ENCODE measurements at regions not wholly inside any gene's neighbourhood (a gene's known extent, or its start where the extent isn't known, plus 50 kb on each side); places are given as distances from the start of the nearest gene placed in this dataset.

GRCh38 chr5:123743990-123744583 lies 232.1 kb downstream of the CSNK1G3 start:
- intact Hi-C loops (cut with DNase I; ENCODE audit: low total_unique reads), result no loop called here
- no peaks in the 10 kb centered on the region for H3K27me3 ChIP-seq
- H3K9me3 ChIP-seq, result no peaks in the 10 kb centered on the region
- H3K36me3 ChIP-seq, result no peaks in the 10 kb centered on the region
- DNase-seq, result no peak
- H3K4me3 ChIP-seq, result no peak overlapping the region
- 93 to 100% (median 96%) methylated on average over 1 of the region's 1 CpG for WGBS, 5 donors
- H3K27ac ChIP-seq, result no peak overlapping the region
- H3K4me1 ChIP-seq, result no peaks in the 10 kb centered on the region
- TF ChIP-seq CTCF (IDR thresholded peaks at IDR 0.05) (no peak), EP300 (IDR thresholded peaks at IDR 0.05) (no peak), POLR2A (IDR thresholded peaks at IDR 0.05) (no peak), POLR2AphosphoS5 (IDR thresholded peaks at IDR 0.05) (no peak)

GRCh38 chr5:123735384-123735783 lies 223.4 kb downstream of the CSNK1G3 start:
- intact Hi-C loops (cut with DNase I; ENCODE audit: low total_unique reads), result no loop called here
- DNase-seq, result no peak
- H3K36me3 ChIP-seq, result no peaks in the 10 kb centered on the region
- WGBS, 5 donors, result 64 to 77% (median 75%) methylated on average over 1 of the region's 1 CpG
- peaks cover 0 to 20% (median 13%) of the 10 kb centered on the region in 4 donors for H3K9me3 ChIP-seq
- TF ChIP-seq POLR2AphosphoS5 (IDR thresholded peaks at IDR 0.05), result no peak
- no peak for TF ChIP-seq POLR2A (IDR thresholded peaks at IDR 0.05)
- no peak for TF ChIP-seq CTCF (IDR thresholded peaks at IDR 0.05)
- TF ChIP-seq EP300 (IDR thresholded peaks at IDR 0.05), result no peak
- no peaks in the 10 kb centered on the region for H3K4me1 ChIP-seq
- no peak overlapping the region for H3K27ac ChIP-seq
- H3K4me3 ChIP-seq, result no peak overlapping the region
- no peaks in the 10 kb centered on the region for H3K27me3 ChIP-seq

- 83 to 100% (median 94%) methylated on average over 1 of the region's 1 CpG for WGBS, 5 donors
- DNase-seq, result no peak
- peaks cover 0 to 20% (median 14%) of the 10 kb centered on the region in 4 donors for H3K9me3 ChIP-seq
- H3K4me3 ChIP-seq, result no peak overlapping the region
- no peaks in the 10 kb centered on the region for H3K4me1 ChIP-seq
- no peak overlapping the region for H3K27ac ChIP-seq
- H3K36me3 ChIP-seq, result no peaks in the 10 kb centered on the region
- no peak for TF ChIP-seq POLR2AphosphoS5 (IDR thresholded peaks at IDR 0.05)
- no peak for TF ChIP-seq EP300 (IDR thresholded peaks at IDR 0.05)
- no peak for TF ChIP-seq CTCF (IDR thresholded peaks at IDR 0.05)
- no peaks in the 10 kb centered on the region for H3K27me3 ChIP-seq
- intact Hi-C loops (cut with DNase I; ENCODE audit: low total_unique reads), result no loop called here
These were observed 220.3 kb downstream of the CSNK1G3 start for GRCh38 chr5:123732257-123732656.

- no peak for DNase-seq
- H3K9me3 ChIP-seq, result peaks cover 0 to 6% (median 2%) of the 10 kb centered on the region in 4 donors
- H3K36me3 ChIP-seq, result no peaks in the 10 kb centered on the region
- intact Hi-C loops (cut with DNase I; ENCODE audit: low total_unique reads), result no loop called here
- no peaks in the 10 kb centered on the region for H3K4me1 ChIP-seq
- H3K27ac ChIP-seq, result no peak overlapping the region
- H3K4me3 ChIP-seq, result no peak overlapping the region
- no peaks in the 10 kb centered on the region for H3K27me3 ChIP-seq
- WGBS, 5 donors, result 64 to 92% (median 77%) methylated on average over 3 of the region's 3 CpGs
- TF ChIP-seq CTCF (IDR thresholded peaks at IDR 0.05) (no peak), EP300 (IDR thresholded peaks at IDR 0.05) (no peak), POLR2A (IDR thresholded peaks at IDR 0.05) (no peak), POLR2AphosphoS5 (IDR thresholded peaks at IDR 0.05) (no peak)
These were observed 210.5 kb downstream of the CSNK1G3 start for GRCh38 chr5:123722451-123722850.

Measured in stomach (tissue), 8 donors.